ENCODE measurements at regions not wholly inside any gene's neighbourhood (a gene's known extent, or its start where the extent isn't known, plus 50 kb on each side); places are given as distances from the start of the nearest gene placed in this dataset.

DNA sequence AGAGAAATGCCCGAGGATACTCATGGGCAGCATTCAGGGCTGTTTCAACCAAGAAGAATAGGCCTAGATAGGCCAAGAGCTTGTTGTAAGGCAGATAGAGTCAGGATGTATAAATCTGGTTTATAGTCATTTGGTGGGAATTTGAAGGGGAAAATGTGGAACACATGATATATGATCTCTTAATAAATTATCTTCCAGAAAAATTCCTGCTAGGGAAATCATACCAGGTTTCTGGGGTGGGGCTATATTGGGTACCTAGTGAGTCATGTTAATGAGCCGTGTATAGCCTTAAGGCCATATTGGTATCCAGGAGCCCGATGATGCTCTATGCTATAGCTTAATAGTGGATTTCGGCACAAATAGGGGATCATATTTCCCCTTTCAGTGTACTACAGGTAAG, 51.5 kb upstream of the HTR2A start:
- no peak for DNase-seq (ENCODE audit: low read depth, low spot score)
- no peak overlapping the region for H3K4me3 ChIP-seq (ENCODE audit: low read length)

DNA sequence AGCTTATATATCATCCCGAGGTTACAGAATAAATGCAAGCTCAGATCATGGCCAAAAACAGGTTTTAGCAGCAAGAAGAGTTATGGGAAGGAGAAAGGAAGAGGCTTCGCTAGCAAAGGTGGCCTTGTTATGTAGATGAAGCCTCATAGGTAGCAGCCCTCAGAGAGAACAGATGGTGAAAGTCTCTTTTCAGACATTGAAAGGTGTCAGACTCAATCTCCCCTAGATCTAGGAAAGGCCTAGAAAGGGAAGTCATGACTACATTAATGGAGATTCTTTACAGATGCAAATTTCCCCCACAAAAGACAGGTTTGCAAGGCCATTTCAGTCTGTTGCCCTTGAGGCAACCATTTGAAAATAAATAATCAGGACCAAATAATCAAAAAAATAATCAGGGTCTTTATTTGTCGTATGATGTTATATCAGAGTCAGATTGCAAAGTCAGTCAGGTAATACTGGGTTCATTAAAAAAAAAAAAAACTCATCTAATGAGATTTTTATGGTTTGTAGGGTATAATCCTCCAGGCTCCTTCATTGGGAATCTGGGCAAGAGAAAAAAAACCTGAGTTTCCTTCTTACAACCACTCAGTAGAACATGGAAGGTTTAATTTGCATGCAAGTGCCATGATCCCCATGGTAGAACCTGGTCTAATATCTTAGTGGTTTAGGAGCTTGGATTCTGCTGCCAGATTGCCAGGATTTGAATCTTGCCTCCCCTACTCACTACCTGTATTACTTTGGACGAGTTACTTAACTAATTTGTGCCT, 50.8 kb upstream of the HTR2A start:
- no peak for DNase-seq (ENCODE audit: low read depth, low spot score)
- no peak overlapping the region for H3K4me3 ChIP-seq (ENCODE audit: low read length)
